HEK293T (cell line): ENCODE measurements at regions not wholly inside any gene's neighbourhood (a gene's known extent, or its start where the extent isn't known, plus 50 kb on each side); places are given as distances from the start of the nearest gene placed in this dataset.

Source experiments
- CTCF ChIA-PET: fragments of 350-600 bp; formaldehyde crosslinking; extraction: SDS; loops from one replicate; lab custom pipeline; 2021; ENCODE audit warnings: antibody characterized with exemption, inconsistent platforms; lab: Yijun Ruan, JAX
- POLR2A ChIA-PET: fragments of 350-600 bp; formaldehyde crosslinking; extraction: SDS; loops from one replicate; lab custom pipeline; 2020; ENCODE audit warnings: antibody characterized with exemption, inconsistent platforms; lab: Yijun Ruan, JAX
- DNase-seq: peaks from one replicate; pipeline ENCODE4 v3.0.0; 2012; ENCODE audit warnings: mixed read lengths; ENCODE audit errors: extremely low spot score
- ARNT ChIP-seq: fragments of 450-650 bp; IDR thresholded peaks from 2 replicates; pipeline ENCODE4 v1.6.1; 2017; ENCODE audit warnings: mild to moderate bottlenecking
- BHLHE40 ChIP-seq: fragments of 450-650 bp; IDR thresholded peaks from 2 replicates; pipeline ENCODE4 v1.6.1; 2016; ENCODE audit warnings: mild to moderate bottlenecking, moderate library complexity, borderline replicate concordance
- CTBP1 ChIP-seq: fragments of 450-650 bp; IDR thresholded peaks from 2 replicates; pipeline ENCODE4 v1.6.1; 2016; ENCODE audit warnings: borderline replicate concordance
- ELF4 ChIP-seq: fragments of 450-650 bp; IDR thresholded peaks from 2 replicates; pipeline ENCODE4 v1.6.1; 2017; ENCODE audit warnings: antibody characterized with exemption
- FOXA1 ChIP-seq: fragments of 450-650 bp; IDR thresholded peaks from 2 replicates; pipeline ENCODE4 v1.6.1; 2016; ENCODE audit warnings: mild to moderate bottlenecking
- FOXK2 ChIP-seq: fragments of 450-650 bp; IDR thresholded peaks from 2 replicates; pipeline ENCODE4 v1.6.1; 2016; ENCODE audit warnings: mild to moderate bottlenecking
- FOXM1 ChIP-seq: fragments of 450-650 bp; IDR thresholded peaks from 2 replicates; pipeline ENCODE4 v1.6.1; 2017; ENCODE audit warnings: mild to moderate bottlenecking, borderline replicate concordance
- HDGF ChIP-seq: fragments of 450-650 bp; IDR thresholded peaks from 2 replicates; pipeline ENCODE4 v1.6.1; 2017; ENCODE audit warnings: antibody characterized with exemption, borderline replicate concordance
- L3MBTL2 ChIP-seq: fragments of 450-650 bp; conservative IDR thresholded peaks from 2 replicates; pipeline ENCODE4 v1.6.1; 2016; ENCODE audit warnings: mild to moderate bottlenecking
- LEF1 ChIP-seq: fragments of 450-650 bp; IDR thresholded peaks from 2 replicates; pipeline ENCODE4 v1.6.1; 2017; ENCODE audit warnings: mild to moderate bottlenecking, borderline replicate concordance
- NFRKB ChIP-seq: fragments of 450-650 bp; IDR thresholded peaks from 2 replicates; pipeline ENCODE4 v1.6.1; 2016; ENCODE audit warnings: mild to moderate bottlenecking, moderate library complexity
- PKNOX1 ChIP-seq: fragments of 450-650 bp; IDR thresholded peaks from 2 replicates; pipeline ENCODE4 v1.6.1; 2016
- SP1 ChIP-seq: fragments of 450-650 bp; IDR thresholded peaks from 2 replicates; pipeline ENCODE4 v1.6.1; 2017
- SUZ12 ChIP-seq: fragments of 450-650 bp; IDR thresholded peaks from 2 replicates; pipeline ENCODE4 v1.6.1; 2016; ENCODE audit warnings: mild to moderate bottlenecking
- TARDBP ChIP-seq: fragments of 450-650 bp; IDR thresholded peaks from 2 replicates; pipeline ENCODE4 v1.6.1; 2016
- ZNF384 ChIP-seq: fragments of 450-650 bp; IDR thresholded peaks from 2 replicates; pipeline ENCODE4 v1.6.1; 2016

GRCh38 chr13:47397739-47398138, 500.9 kb upstream of the HTR2A start:
- CTCF ChIA-PET = no interaction called here
- TF ChIP-seq FOXK2 (no peak), L3MBTL2 (no peak), LEF1 (no peak), BHLHE40 (no peak), TARDBP (no peak), HDGF (no peak), ARNT (no peak), ZNF384 (no peak), SP1 (no peak), CTBP1 (no peak), SUZ12 (no peak)
- no peak for DNase-seq

GRCh38 chr13:47396915-47397314, 500.1 kb upstream of the HTR2A start:
- TF ChIP-seq LEF1 = no peak
- TF ChIP-seq SUZ12 = no peak
- no peak for TF ChIP-seq ELF4
- TF ChIP-seq NFRKB = no peak
- TF ChIP-seq FOXK2 = no peak
- TF ChIP-seq TARDBP = no peak
- TF ChIP-seq ARNT = no peak
- TF ChIP-seq SP1 = no peak
- no peak for TF ChIP-seq FOXM1
- no peak for TF ChIP-seq L3MBTL2
- no peak for TF ChIP-seq BHLHE40
- no peak for TF ChIP-seq CTBP1
- ChIA-PET CTCF (no interaction called here), POLR2A (no interaction called here)
- no peak for DNase-seq

More at GRCh38 chr13:47397739-47398138, 500.9 kb upstream of the HTR2A start:
- POLR2A ChIA-PET = no interaction called here

GRCh38 chr13:47374741-47375140, 477.9 kb upstream of the HTR2A start:
- no peak for DNase-seq
- CTCF ChIA-PET = no interaction called here
- TF ChIP-seq BHLHE40 = no peak
- TF ChIP-seq SP1 = no peak
- TF ChIP-seq ARNT = no peak
- TF ChIP-seq PKNOX1 = no peak
- TF ChIP-seq SUZ12 = no peak
- no peak for TF ChIP-seq FOXA1
- TF ChIP-seq FOXM1 = no peak
- no peak for TF ChIP-seq NFRKB
- TF ChIP-seq ZNF384 = no peak
- no peak for TF ChIP-seq LEF1
- no peak for TF ChIP-seq ELF4
- POLR2A ChIA-PET = no interaction called here

GRCh38 chr13:47372751-47373150, 475.9 kb upstream of the HTR2A start:
- no peak for TF ChIP-seq BHLHE40
- no peak for TF ChIP-seq ARNT
- TF ChIP-seq ZNF384 = no peak
- DNase-seq = no peak
- ChIA-PET CTCF (no interaction called here), POLR2A (no interaction called here)

- POLR2A ChIA-PET = no interaction called here
- no peak for TF ChIP-seq CTBP1
- TF ChIP-seq ARNT = no peak
- TF ChIP-seq FOXA1 = no peak
- no peak for TF ChIP-seq FOXK2
- no peak for TF ChIP-seq HDGF
- no peak for TF ChIP-seq L3MBTL2
- no peak for TF ChIP-seq NFRKB
- no peak for TF ChIP-seq FOXM1
- CTCF ChIA-PET = no interaction called here
- no peak for DNase-seq
These were observed 454.9 kb upstream of the HTR2A start for GRCh38 chr13:47351798-47352197.

- POLR2A ChIA-PET = no interaction called here
- DNase-seq = no peak
- TF ChIP-seq ZNF384 (no peak), HDGF (no peak), FOXM1 (no peak), SUZ12 (no peak), BHLHE40 (no peak), PKNOX1 (no peak), ELF4 (no peak), FOXK2 (no peak), LEF1 (no peak), ARNT (no peak), FOXA1 (no peak), TARDBP (no peak), NFRKB (no peak), SP1 (no peak), L3MBTL2 (no peak)
- CTCF ChIA-PET = no interaction called here
These were observed 453.7 kb upstream of the HTR2A start for GRCh38 chr13:47350334-47351124.

- ChIA-PET CTCF (no interaction called here), POLR2A (no interaction called here)
- TF ChIP-seq SUZ12 = no peak
- TF ChIP-seq ELF4 = no peak
- no peak for TF ChIP-seq L3MBTL2
- TF ChIP-seq FOXM1 = no peak
- TF ChIP-seq BHLHE40 = no peak
- no peak for TF ChIP-seq PKNOX1
- no peak for TF ChIP-seq FOXK2
- TF ChIP-seq LEF1 = no peak
- no peak for TF ChIP-seq FOXA1
- TF ChIP-seq SP1 = no peak
- TF ChIP-seq ZNF384 = no peak
- DNase-seq = no peak
These were observed 452.4 kb upstream of the HTR2A start for GRCh38 chr13:47349211-47349610.
